D721Med (cell line): ENCODE measurements at regions not wholly inside any gene's neighbourhood (a gene's known extent, or its start where the extent isn't known, plus 50 kb on each side); places are given as distances from the start of the nearest gene placed in this dataset.
"Not testable (repeated sequence)": the region's sequence is repeated elsewhere in the genome, so short reads cannot be mapped to it uniquely, and the experiment has no call there.

Source experiments
- DNase-seq: peaks from one replicate; pipeline ENCODE4 v3.0.0; 2011; ENCODE audit warnings: low spot score; ENCODE audit not compliant: insufficient read length
- FAIRE-seq: peaks from 2 replicates; lab custom pipeline; 2011; peaks lifted over from hg19 to GRCh38; lab: Jason Lieb, UNC
- TF ChIP-seq, protein P1 (sequence below): IDR thresholded peaks from 2 replicates; pipeline ENCODE4 v1.5.1; 2012; ENCODE audit warnings: mild to moderate bottlenecking, control low read depth; ENCODE audit not compliant: insufficient read depth; ENCODE audit errors: missing control alignments

DNA sequence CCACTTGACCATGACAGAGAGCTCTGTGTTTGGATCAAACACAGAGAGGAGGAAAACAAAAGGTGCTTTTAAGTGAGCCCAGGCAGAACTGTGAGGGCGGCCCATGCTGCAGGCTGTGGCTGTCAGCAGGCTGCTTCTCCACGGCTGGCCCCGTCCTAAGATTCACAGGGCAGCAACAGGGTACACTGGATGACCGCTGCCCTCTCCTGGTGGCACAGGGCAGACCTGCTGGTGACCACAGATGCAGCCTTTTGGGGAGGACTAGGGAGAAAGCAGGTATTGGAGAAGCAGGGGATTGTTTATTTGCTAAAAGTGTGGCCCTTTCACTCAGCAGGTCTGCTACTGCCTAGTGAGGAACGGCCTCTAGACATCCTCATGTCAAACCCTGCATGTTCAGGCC, 183.7 kb downstream of the ADRA2C start:
- TF ChIP-seq, protein P1, sequence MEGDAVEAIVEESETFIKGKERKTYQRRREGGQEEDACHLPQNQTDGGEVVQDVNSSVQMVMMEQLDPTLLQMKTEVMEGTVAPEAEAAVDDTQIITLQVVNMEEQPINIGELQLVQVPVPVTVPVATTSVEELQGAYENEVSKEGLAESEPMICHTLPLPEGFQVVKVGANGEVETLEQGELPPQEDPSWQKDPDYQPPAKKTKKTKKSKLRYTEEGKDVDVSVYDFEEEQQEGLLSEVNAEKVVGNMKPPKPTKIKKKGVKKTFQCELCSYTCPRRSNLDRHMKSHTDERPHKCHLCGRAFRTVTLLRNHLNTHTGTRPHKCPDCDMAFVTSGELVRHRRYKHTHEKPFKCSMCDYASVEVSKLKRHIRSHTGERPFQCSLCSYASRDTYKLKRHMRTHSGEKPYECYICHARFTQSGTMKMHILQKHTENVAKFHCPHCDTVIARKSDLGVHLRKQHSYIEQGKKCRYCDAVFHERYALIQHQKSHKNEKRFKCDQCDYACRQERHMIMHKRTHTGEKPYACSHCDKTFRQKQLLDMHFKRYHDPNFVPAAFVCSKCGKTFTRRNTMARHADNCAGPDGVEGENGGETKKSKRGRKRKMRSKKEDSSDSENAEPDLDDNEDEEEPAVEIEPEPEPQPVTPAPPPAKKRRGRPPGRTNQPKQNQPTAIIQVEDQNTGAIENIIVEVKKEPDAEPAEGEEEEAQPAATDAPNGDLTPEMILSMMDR: peak; percentile 20
- FAIRE-seq: not testable (repeated sequence)
- peak; percentile 25 for DNase-seq

DNA sequence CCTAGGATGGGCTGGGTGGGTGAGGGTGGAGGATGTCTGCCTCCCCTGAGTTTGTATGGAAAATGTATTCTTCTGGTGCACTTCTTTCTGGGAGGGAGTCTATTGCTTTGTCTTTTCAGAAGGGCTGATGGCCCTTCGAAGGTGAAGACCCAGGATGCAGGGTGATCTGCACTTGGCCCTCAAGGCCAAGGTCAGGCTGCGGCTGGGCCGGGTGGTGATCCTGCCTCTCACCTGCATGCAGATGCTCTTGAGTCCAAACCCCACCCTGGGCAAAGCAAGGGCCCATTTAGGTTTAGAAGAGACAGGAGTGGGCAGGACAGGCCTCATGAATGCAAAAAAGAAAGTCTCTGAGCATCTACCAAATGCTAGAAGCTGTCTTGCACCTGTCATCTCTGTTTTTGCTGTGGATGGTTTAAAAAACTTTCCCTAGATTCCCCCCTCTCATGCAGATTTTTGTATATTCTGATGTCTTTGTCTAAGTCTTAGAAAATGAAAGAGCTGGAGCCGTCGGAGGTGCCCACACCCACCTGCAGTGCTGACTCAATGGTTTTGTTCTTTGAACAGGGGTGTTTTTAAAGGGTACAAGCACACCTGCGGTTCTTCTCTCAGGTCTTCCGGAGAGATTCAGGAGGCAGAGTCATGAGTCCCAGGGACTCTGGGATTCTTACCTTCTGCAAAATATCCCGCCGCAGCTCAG, 186.4 kb downstream of the ADRA2C start:
- FAIRE-seq, DNase-seq: not testable (repeated sequence)

DNA sequence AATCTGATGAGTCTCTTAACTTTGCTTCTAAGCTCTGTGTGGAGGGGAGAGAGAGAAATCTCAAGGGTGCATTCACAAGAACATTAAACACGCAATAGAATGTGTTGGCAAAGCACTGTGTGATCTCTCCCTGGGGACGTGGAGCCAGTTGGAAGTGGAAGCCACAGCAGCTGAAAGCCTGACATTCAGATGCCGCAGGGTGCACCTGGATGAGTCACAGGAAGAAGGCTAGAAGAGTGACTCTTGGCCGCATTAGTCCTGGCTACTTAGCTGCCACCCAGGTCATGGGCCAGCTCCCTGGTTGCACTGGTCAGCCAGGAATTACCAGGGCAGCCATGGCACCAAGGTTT, 186.9 kb downstream of the ADRA2C start:
- not testable (repeated sequence) for DNase-seq, FAIRE-seq

GRCh38 chr4:3954540-3955320, 188.5 kb downstream of the ADRA2C start:
- not testable (repeated sequence) for FAIRE-seq
- peak; percentile 28 for DNase-seq

DNA sequence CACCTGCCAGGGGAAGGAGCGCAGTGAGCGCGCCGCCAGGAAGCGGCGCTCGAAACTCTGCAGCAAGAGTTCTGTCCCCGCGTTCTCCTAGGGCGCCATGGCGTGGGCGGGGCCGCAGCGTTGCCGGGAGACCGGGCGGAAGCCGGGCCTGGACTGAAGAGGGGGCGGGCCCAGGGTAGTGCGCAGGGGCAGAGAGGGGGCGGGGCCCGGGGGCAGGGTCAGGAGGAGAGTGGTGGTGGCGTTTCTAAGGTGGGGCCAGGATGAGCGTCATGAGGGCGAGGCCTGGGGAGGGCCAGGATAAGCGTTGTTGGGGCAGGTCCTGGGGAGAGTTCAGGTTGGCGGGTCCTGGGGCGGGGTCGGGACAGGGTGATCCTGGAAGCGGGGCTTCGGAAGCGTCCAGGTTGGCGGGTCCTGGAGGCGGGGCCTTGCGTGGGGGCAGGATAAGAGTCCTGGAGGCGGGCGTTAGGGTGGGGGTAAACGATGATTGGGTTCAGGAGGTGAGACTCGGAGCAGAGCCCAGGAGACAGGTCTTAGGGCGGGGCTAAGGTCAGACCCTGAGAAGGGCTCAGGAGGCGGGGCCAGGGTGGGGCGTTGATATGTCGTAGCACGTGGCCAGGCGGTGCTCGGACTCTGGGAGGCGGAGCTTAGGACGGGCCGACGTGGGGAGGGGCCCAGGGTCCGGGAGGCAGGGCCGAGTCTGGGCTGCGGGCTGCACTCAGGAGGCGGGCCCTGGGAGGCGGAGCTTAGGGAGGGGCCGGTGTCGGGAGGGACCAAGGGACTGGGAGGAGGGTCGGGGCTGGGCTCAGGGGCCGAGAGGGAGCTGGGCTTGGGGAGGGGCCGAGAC, 189.4 kb downstream of the ADRA2C start:
- DNase-seq: peak; percentile 23
- FAIRE-seq: not testable (repeated sequence)

DNA sequence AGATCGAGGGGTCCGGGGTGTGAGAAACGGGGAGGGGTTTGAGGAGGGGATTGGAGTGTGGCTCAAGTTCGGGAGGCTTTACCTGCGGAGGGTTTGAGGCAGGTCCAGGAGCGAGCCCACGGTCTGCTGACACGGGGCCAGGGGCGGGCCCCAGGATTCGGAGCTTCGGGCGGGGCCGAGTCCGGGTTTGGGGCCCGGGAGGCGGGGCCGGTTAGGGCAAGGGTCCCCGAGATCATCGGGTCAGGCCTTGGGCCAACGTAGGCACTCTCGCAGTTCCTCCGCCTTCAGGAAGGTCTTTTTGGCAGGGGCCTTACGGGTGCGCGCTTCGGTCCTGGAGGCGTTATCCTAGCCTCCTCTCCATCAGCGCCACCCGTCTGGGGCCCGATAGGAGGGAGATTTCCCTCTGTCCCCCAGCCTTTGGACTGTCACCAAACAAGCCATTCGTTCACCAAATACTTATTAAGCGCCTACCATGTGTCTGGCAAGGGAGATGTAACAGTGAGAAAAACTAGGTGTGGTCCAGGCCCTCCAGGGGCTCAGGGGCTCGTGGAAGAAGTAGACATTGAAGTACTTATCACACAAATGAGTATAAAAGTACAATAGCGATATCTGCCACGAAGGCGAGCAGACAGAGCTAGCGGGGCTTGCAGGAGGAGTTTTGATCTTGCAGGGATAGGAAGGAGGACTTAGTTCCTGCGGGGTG, 190.1 kb downstream of the ADRA2C start:
- not testable (repeated sequence) for FAIRE-seq, DNase-seq

GRCh38 chr4:3961091-3961672, 195.0 kb downstream of the ADRA2C start:
- DNase-seq, FAIRE-seq: not testable (repeated sequence)

DNA sequence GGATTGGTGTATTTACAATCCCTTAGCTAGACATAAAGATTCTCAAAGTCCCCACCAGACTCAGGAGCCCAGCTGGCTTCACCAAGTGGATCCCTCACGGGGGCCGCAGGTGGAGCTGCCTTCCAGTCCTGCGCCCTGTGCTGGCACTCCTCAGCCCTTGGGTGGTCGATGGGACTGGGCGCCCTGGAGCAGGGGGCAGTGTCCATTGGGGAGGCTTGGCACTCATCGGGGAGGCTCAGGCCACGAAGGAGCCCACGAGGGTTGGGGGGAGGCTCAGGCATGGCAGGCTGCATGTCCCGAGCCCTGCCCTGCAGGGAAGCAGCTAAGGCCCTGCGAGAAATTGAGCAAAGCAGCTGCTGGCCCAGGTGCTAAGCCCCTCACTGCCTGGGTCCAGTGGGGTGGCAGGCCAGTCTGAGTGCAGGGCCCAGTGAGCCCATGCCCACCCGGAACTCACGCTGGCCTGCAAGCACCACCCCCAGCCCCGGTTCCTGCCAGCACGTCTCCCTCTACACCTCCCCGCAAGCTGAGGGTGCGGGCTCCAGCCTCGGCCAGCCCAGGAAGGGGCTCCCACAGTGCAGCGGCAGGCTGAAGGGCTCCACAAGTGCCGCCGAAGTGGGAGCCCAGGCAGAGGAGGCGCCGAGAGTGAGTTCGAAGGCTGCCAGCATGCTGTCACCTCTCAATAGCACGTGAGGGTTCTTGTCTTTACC, 198.5 kb downstream of the ADRA2C start:
- DNase-seq, FAIRE-seq: not testable (repeated sequence)

GRCh38 chr4:3967204-3967603, 201.0 kb downstream of the ADRA2C start:
- not testable (repeated sequence) for DNase-seq, FAIRE-seq

- not testable (repeated sequence) for FAIRE-seq, DNase-seq
Measured at GRCh38 chr4:3972626-3973025, 206.4 kb downstream of the ADRA2C start.

- DNase-seq, FAIRE-seq: not testable (repeated sequence)
Measured at GRCh38 chr4:3973581-3974200, 207.5 kb downstream of the ADRA2C start.

- DNase-seq, FAIRE-seq: not testable (repeated sequence)
Measured at GRCh38 chr4:3983518-3984125, 217.4 kb downstream of the ADRA2C start.

DNA sequence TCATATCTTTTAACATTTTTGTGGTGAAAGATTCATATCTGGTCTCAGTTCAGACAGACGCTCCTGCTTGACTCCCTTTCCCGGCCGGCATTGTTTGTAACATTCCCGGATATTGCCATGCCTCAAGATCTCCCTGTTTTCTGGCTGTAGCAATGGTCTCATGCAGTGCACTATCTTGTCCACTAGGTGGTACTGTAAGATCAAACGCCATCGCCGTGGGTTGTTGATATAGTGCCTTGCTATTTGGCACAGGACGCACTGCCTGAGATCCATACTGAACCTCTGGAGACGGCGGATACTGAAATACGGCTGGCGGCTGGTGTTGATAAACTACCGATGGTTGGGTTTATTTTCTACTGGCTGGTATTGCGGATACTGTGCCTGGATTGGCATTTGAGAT, 218.6 kb downstream of the ADRA2C start:
- not testable (repeated sequence) for FAIRE-seq, DNase-seq

DNA sequence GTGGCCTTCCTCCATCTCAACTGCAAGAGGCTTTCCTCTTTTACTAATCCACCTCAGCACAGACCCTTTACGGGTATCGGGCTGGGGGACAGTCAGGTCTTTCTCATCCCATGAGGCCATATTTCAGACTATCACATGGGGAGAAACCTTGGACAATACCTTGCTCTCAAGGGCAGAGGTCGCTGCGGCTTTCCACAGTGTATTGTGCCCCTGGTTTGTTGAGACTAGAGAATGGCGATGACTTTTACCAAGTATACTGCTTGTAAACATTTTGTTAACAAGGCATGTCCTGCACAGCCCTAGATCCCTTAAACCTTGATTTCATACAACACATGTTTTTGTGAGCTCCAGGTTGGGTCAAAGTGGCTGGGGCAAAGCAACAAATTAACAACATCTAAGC, 220.2 kb downstream of the ADRA2C start:
- DNase-seq, FAIRE-seq: not testable (repeated sequence)

GRCh38 chr4:3997386-3997785, 229.3 kb downstream of the OTOP1 start:
- not testable (repeated sequence) for DNase-seq, FAIRE-seq

DNA sequence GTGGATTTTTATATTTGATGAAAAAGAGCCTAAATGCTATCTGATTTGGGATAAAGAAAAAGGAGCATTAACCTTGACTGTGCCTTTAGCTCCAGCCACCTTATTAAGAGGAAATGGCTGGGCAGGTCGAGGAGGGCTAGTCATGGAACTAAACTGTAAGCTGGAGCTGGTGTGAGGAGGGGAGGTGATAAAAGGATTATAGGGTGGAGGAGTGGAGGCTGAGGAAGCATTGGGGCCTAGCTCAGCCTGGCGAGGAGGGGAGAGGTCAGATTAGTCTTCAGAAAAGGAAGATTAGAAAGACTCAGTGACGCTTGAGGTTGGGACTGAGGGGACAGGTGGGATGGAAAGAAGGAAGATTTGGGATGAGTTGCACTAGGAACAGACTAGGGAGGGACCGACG, 222.7 kb downstream of the OTOP1 start:
- DNase-seq, FAIRE-seq: not testable (repeated sequence)
